HG03520 (cell line): ENCODE measurements at regions not wholly inside any gene's neighbourhood (a gene's known extent, or its start where the extent isn't known, plus 50 kb on each side); places are given as distances from the start of the nearest gene placed in this dataset.

ENCODE experiments used
- ATAC-seq: cut with Tn5 transposase; IDR thresholded peaks from one replicate; pipeline ENCODE4 v1.9.1; 2021; ENCODE audit warnings: mild to moderate bottlenecking, moderate library complexity; ENCODE audit not compliant: unreplicated experiment

DNA sequence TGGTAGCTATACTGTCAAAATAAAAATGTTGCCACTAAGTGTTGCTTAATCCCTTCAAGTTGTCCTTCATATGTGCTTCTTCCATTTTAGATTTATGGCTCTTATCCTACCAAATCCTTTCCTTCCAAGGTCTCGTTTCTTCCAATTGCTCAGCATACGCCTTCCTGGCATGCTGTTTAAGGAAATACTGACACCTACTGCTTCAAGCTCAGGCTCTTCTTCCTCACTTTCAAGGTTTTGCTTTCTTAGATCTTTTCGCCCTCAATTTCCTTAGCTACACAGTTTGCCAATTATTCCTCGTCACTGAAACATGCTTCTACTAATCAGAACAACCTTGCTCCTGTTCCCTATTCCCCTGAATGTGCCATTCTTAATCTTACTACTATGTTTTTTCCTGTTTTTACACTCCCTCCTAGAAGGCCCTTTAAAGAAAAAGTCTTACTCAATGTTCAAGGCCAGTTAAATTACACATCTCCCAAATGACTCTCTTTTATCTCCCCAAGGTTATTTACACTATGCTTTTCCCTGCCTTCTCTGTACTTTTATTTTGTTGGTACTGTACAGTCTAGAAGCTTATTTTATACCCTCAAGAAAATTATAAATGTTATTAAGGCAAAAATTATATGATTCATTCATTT is 343.1 kb downstream of the MZT1 start:
- no peak for ATAC-seq

DNA sequence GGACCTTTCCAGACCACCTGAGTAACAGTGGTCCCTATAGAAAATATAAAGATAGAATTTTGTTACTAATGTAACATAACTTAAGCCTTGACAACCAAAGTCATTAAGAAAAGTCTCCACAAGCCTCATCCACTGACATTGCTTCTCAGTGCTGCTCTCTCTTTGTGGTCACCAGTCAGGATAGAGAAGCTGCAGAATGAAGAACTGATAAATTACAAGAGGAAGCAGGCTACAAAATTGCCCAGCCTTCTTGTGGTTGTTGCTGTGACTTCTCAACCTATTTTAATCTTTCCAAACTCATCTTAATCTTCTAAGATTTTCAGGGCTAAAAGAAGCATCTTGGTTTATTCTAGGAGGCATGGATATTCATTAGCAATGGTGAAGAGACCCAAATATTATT is 343.8 kb downstream of the MZT1 start:
- no peak for ATAC-seq

- ATAC-seq, result no peak
Observed at GRCh38 chr13:72379581-72379980, 347.8 kb downstream of the MZT1 start.

- ATAC-seq, result no peak
Observed at GRCh38 chr13:72368031-72368430, 359.4 kb downstream of the MZT1 start.

- ATAC-seq, result no peak
Observed at GRCh38 chr13:72346716-72347115, 380.7 kb downstream of the MZT1 start.

DNA sequence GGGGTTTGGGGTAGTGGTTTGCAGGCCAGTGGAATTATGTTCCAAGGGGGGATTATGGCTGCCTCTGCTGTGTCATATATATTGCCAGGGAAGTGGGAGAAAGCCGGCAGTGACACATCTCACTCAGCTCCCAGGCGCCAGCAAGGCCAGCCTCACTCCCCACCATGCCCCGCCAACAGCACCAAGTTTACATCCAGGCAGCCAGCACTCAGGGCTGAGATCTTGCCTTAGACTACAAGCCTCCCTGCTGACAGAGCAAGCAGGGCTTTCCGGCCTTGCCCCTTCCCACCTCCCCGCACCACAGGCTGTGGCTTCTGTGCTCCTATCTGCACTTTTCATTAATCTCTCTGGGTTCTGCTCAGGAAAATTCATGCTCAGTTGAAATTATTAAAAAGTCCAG is 385.1 kb downstream of the MZT1 start:
- no peak for ATAC-seq

DNA sequence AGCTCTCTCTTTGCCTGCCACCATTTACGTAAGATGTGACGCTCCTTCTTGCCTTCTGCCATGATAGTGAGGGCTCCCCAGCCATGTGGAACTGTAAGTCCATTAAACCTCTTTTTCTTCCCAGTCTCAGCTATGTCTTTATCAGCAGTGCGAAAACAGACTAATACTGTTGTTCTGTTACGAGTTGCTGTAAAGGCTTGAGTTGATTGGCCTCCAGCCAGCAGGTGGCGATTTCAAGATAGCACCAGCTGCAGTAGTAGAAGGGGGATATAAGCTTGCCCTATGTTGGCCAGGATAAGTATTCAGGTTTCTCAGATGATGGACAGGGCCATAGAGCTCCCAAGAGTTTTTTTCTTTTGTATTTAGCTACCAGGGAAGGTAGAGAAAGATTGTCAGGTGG is 385.5 kb downstream of the MZT1 start:
- no peak for ATAC-seq

- ATAC-seq, result no peak
Observed at GRCh38 chr13:72317346-72318109, 409.9 kb downstream of the MZT1 start.

DNA sequence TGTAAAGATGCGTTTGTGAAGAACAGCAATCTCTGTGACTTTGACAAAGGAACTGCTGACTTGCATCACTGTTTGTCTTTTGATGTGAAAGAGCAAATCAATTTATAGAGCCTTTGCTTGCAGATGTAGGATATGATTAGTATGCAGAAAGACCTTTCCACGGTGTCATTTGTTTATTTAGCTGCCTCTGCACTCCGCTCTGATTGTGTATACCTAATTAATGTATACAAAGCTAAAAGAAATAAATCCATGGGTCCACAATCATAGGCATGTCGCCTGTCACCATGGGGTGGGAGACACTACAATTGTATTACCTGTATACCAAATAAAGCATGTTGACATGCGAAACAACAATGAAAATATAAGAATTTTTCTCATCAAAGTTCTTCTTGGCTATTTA is 410.7 kb downstream of the MZT1 start:
- no peak for ATAC-seq

GRCh38 chr13:72315312-72315711 is 412.1 kb downstream of the MZT1 start:
- ATAC-seq, result no peak

DNA sequence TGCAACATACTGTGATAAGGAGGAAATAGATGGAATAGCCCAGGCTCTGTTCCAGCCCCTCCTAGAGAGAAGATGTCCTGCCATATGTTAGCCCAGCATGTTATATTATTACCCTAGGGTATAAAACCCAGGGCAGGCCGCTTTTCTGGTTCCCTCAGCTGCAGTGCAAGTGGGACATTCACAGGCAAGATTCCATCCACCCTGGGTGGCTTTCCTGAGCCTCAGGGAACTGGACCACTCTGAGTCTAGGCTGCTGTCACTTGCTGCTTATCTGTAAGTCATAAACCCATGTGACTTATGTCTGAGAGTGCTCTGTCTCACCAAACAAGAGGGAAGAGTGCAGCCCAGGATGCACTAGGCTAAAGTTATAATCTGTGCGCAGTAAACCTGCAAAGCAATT is 413.2 kb downstream of the MZT1 start:
- ATAC-seq, result no peak

DNA sequence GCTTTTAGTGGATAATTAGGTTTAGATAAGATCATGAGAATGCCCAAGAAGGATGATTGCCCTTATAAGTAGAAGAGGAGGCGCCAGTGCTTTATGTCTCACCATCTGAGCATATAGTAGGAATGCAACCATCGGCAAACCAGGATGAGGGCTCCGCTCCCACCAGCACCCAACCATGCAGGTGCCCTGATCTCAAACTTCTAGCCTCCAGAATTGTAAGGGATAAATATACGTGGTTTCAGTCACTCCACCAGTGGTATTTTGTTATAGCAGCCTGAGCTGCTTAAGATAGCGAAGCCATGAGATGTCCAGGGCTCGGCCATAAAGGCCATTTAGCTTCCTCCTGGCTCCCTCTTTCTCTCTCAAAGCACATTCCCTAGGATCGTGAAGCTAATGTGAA is 413.9 kb downstream of the MZT1 start:
- no peak for ATAC-seq

- ATAC-seq, result no peak
Observed at GRCh38 chr13:72303941-72304746, 423.3 kb downstream of the MZT1 start.

DNA sequence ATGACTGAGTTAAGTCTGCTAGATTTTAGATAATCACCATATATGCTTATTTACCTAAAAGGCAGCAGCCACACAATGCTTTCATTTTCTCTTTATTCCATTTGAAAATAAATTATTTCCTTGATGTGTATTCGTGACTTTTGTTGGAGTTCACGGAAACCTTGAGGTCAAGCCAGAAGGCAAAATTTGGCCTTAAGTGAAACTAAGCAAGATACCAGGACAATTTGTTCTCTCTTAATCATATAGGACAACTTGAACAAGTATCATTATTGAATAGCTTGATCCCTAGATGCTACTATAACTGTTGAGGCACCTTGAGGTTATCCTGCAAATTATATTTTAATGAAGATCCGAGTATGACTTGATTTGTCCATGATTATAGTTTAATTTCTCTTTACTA is 429.2 kb upstream of the DACH1 start:
- no peak for ATAC-seq

DNA sequence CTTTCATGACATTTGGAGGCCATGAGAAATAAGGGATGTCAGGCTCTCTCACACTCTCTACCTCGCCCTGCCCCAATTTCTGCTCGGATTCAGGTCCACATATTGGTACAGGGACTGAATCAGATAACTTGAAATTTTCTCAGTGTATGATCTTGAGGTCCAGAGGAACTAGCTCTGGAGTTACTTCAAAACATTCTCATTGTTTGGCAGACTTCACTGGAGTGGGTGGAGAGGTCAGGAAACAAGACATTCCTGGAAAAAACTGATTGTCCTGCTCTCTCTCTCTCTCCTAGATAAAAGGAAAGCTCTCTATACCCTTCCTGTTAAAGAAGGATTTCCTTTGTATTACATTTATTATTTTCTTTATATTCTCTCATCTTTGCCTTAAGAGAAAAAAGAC is 428.1 kb upstream of the DACH1 start:
- no peak for ATAC-seq

GRCh38 chr13:72293206-72293605 is 426.2 kb upstream of the DACH1 start:
- ATAC-seq, result no peak

- no peak for ATAC-seq
Observed at GRCh38 chr13:72290962-72291681, 424.1 kb upstream of the DACH1 start.

DNA sequence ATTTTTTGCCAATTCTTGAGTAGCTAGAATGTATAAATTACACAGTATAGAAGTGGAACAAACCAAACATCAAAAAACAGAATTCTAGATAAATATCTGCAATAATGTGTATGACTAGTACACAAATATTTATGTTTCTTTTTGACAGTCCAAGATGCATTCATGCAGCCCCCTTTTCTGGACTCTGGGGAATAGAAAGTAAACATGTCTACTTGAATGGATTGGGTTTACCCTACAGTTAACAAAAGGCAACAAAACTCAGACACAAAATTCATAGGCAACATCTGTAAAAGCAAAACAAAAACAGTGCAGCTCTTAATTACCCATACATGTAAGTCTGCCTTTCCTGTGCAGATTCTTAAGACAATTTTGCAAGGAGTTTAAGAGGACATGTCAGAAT is 419.4 kb upstream of the DACH1 start:
- no peak for ATAC-seq

- ATAC-seq, result no peak
Observed at GRCh38 chr13:72284791-72285190, 417.8 kb upstream of the DACH1 start.

- ATAC-seq, result no peak
Observed at GRCh38 chr13:72261732-72262131, 394.7 kb upstream of the DACH1 start.

DNA sequence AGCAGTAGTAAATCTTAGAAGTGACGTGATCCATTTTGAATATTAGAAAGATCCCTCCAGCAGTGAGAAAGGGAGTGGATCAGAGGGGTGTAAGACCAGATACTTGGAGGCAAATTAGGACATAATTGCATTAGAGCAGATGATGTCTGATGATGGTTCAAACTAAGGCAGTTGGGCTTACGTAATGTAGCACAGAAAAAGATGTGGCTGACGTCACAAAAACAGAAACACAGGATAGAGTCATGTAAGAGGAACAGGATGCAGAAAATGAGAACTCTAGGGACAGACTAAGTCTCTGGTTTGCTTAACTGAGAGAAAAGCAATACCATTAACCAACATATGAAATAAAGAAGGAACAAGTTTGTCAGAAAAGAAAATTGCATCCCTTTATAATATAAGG is 392.5 kb upstream of the DACH1 start:
- ATAC-seq, result no peak
